OCI-LY7 (cell line): ENCODE measurements at regions not wholly inside any gene's neighbourhood (a gene's known extent, or its start where the extent isn't known, plus 50 kb on each side); places are given as distances from the start of the nearest gene placed in this dataset.

Source experiments
- EZH2phosphoT487 ChIP-seq: fragments of 200-600 bp; sonication (generic); IDR thresholded peaks from 2 replicates; pipeline ENCODE4 v1.6.1; 2018; ENCODE audit warnings: low read depth, borderline replicate concordance, mild to moderate bottlenecking, mixed run types, antibody characterized with exemption, low read length, moderate library complexity, mixed read lengths
- TF ChIP-seq, protein P1 (sequence below): fragments of 200-600 bp; sonication (generic); conservative IDR thresholded peaks from 2 replicates; pipeline ENCODE4 v1.5.1; 2014; ENCODE audit warnings: mild to moderate bottlenecking, antibody characterized with exemption, low read length, moderate library complexity, mixed read lengths

DNA sequence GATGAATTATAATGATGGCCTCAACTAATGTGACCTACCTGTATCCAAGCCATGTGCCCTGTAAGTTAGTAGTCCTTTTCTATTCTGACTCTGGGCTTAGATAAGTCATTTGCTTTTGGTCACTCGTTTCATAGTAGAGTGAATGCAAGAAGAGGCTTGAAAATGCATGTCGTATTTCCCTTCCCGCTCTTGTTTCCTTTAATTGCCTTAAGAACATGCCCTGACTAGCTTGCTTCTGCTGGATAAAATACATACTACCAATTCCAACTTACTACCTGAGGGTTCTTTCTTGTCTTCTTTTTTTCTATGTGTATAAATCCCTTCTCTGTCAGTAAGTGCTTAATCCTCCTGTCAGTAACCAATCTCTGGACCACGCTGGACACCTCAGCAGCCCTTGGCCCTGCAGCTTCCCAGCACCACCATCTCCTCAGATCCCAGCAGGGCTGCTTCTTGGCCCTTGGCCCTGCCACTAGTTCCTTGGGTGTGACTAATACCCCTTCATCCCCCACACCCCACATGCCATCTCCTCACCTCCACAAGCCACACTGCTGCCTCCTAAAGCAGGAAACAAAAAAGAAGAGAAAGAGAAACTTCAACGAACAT is 771.7 kb downstream of the IGSF11 start:
- TF ChIP-seq, protein P1, sequence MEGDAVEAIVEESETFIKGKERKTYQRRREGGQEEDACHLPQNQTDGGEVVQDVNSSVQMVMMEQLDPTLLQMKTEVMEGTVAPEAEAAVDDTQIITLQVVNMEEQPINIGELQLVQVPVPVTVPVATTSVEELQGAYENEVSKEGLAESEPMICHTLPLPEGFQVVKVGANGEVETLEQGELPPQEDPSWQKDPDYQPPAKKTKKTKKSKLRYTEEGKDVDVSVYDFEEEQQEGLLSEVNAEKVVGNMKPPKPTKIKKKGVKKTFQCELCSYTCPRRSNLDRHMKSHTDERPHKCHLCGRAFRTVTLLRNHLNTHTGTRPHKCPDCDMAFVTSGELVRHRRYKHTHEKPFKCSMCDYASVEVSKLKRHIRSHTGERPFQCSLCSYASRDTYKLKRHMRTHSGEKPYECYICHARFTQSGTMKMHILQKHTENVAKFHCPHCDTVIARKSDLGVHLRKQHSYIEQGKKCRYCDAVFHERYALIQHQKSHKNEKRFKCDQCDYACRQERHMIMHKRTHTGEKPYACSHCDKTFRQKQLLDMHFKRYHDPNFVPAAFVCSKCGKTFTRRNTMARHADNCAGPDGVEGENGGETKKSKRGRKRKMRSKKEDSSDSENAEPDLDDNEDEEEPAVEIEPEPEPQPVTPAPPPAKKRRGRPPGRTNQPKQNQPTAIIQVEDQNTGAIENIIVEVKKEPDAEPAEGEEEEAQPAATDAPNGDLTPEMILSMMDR, result no peak
- no peak for TF ChIP-seq EZH2phosphoT487
